ENCODE measurements at regions not wholly inside any gene's neighbourhood (a gene's known extent, or its start where the extent isn't known, plus 50 kb on each side); places are given as distances from the start of the nearest gene placed in this dataset.

GRCh38 chr5:68116408-68116807, 99.1 kb upstream of the PIK3R1 start:
- no peak for TF ChIP-seq CTCF (IDR thresholded peaks at IDR 0.05)
- TF ChIP-seq POLR2A (IDR thresholded peaks at IDR 0.05), result no peak
